ENCODE measurements at regions not wholly inside any gene's neighbourhood (a gene's known extent, or its start where the extent isn't known, plus 50 kb on each side); places are given as distances from the start of the nearest gene placed in this dataset.

DNA sequence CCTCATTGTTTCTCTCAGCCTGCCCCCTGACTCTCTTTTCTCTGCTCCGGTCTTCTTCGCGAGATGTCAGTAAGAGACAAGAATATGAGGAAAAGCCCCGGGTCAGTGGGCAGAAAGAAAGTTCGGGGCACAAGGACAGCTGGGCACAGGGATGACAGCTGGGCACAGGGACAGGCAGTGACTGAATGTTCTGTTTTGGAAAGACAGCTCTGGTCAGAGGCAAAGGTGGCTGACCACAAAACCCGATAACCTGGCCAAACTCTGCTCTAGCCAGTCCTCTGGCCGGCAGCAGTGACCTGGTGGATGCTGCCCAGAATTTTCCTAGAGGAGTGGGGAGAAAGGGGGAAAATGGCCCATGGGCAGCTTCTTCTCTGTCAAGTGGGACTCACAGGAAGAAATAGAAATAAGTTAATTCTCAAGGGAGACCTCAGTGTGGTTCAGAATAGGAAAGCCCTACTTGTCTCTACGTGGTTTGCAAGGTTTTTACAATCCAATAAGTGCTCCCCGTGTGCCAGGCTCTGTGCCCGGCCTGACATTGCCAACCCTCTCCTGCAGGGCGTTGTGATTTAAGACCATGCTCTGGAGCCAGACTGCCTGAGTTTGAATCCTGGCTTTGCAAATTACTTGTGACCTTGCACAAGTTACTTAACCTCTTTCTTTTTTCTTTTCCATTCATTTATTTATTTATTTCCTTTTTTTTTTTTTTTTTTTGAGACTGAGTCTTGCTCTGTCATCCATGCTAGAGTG lies 110.6 kb upstream of the ZNF716 start:
- Histone ChIP-seq H3K56ac (replicated peaks; ENCODE audit: insufficient read length, low read depth, low read length) (no peak overlapping the region), H3K79me1 (ENCODE audit: low read depth, low read length) (no peaks in the 10 kb centered on the region), H4K91ac (replicated peaks; ENCODE audit: insufficient read length, low read length) (no peak overlapping the region), H3K23ac (ENCODE audit: insufficient read length) (no peak overlapping the region), H3K4me2 (ENCODE audit: insufficient read depth in 1 of 2, low read depth in 2 of 2, low read length in 2 of 2) (no peak overlapping the region), H2BK12ac (ENCODE audit: low read depth, low read length) (no peak overlapping the region), H2BK120ac (replicated peaks; ENCODE audit: low read depth, low read length) (no peak overlapping the region), H4K8ac (ENCODE audit: extremely low read depth, insufficient read depth, low read length) (no peak overlapping the region), H3K18ac (ENCODE audit: extremely low read depth, low read length) (no peak overlapping the region), H3K9ac (replicated peaks in 1 of 4; ENCODE audit: extremely low read depth in 1 of 4, low read depth in 3 of 4, low read length in 3 of 4) (no peak overlapping the region), H3K79me2 (ENCODE audit: control insufficient read depth in 1 of 2, insufficient read depth in 2 of 2, low read length in 2 of 2) (no peaks in the 10 kb centered on the region), H3K23me2 (ENCODE audit: low read depth, low read length) (no peaks in the 10 kb centered on the region; the same call in 1 of the 2 replicates), H3K27ac (ENCODE audit: low read depth, low read length) (no peak overlapping the region), H2BK5ac (ENCODE audit: low read depth, low read length) (no peak overlapping the region), H2BK15ac (ENCODE audit: low read length) (no peak overlapping the region), H3K9me3 (ENCODE audit: insufficient read depth in 2 of 2, low read depth in 1 of 2, low read length in 1 of 2) (peaks cover 62 to 98% of the 10 kb centered on the region in 2 experiments), H4K5ac (ENCODE audit: insufficient read length, low read depth, low read length) (no peak overlapping the region), H4K20me1 (replicated peaks in 1 of 2; ENCODE audit: control insufficient read depth in 1 of 2, insufficient read depth in 2 of 2, low read length in 2 of 2) (no peaks in the 10 kb centered on the region), H3K4me3 (ENCODE audit: extremely low read depth in 1 of 4, insufficient read depth in 2 of 4, low read depth in 3 of 4, low read length in 4 of 4) (no peak overlapping the region), H2BK20ac (ENCODE audit: low read length) (no peak overlapping the region), H2AK5ac (ENCODE audit: low read depth, low read length) (no peak overlapping the region), H3K4ac (replicated peaks; ENCODE audit: insufficient read length, low read depth, low read length) (no peak overlapping the region), H3K36me3 (ENCODE audit: control insufficient read depth in 2 of 4, insufficient read depth in 4 of 4, low read length in 3 of 4) (no peaks in the 10 kb centered on the region), H3K14ac (ENCODE audit: insufficient read length) (no peak overlapping the region), H2AFZ (ENCODE audit: low read length) (no peak overlapping the region), H3K4me1 (replicated peaks in 1 of 4; ENCODE audit: control insufficient read depth in 3 of 4, insufficient read depth in 4 of 4, low read length in 3 of 4) (no peaks in the 10 kb centered on the region), H3K27me3 (replicated peaks in 1 of 4; ENCODE audit: control insufficient read depth in 3 of 4, extremely low read depth in 1 of 4, insufficient read depth in 3 of 4, low read length in 3 of 4) (no peaks in the 10 kb centered on the region)
- CTCF ChIA-PET (ENCODE audit: partially characterized antibody): no interaction called here
- FAIRE-seq (no peak), DNase-seq (ENCODE audit: low read depth in 1 of 2, low spot score in 2 of 2) (no peak)
- POLR2A ChIA-PET (ENCODE audit: partially characterized antibody): no interaction called here
- 76% methylated on average over 11 of the region's 11 CpGs; no CpG with 5 or more reads in 1 of the 2 experiments for WGBS, 2 experiments (ENCODE audit: extremely low coverage in 1 of 2, insufficient coverage in 1 of 2, insufficient read length in 1 of 2, insufficient replicate concordance in 2 of 2, low coverage in 1 of 2, low lambda C conversion rate in 2 of 2, missing lambda C conversion rate in 1 of 2)
- TF ChIP-seq BACH1 (IDR thresholded peaks at IDR 0.05; ENCODE audit: low read length) (no peak), KDM1A (IDR thresholded peaks at IDR 0.05; ENCODE audit: borderline replicate concordance, low read length) (no peak), CTBP2 (IDR thresholded peaks at IDR 0.05; ENCODE audit: borderline replicate concordance, insufficient read depth, insufficient read length, low read length) (no peak)

Data from H1 (cell line).